NB4 (cell line): ENCODE measurements at regions not wholly inside any gene's neighbourhood (a gene's known extent, or its start where the extent isn't known, plus 50 kb on each side); places are given as distances from the start of the nearest gene placed in this dataset.
A peak's percentile ranks its signal among the peaks of the same experiment; 100 is the strongest.

ENCODE experiments used
- DNase-seq: peaks from one replicate; pipeline ENCODE4 v3.0.0; 2010; ENCODE audit warnings: low read depth
- H3K4me3 ChIP-seq: one replicate; pipeline ENCODE4 v1.5.1; 2011; ENCODE audit warnings: mild to moderate bottlenecking, low read depth, low read length, moderate library complexity
- CTCF ChIP-seq: IDR thresholded peaks from one replicate; pipeline ENCODE4 v1.5.1; 2012; ENCODE audit warnings: low read depth, low read length
- MAX ChIP-seq: IDR thresholded peaks from 2 replicates; pipeline ENCODE4 v1.6.1; 2011; ENCODE audit warnings: low read depth, low read length
- MYC ChIP-seq: IDR thresholded peaks from 2 replicates; pipeline ENCODE4 v1.6.1; 2011; ENCODE audit warnings: low read depth, low read length
- POLR2A ChIP-seq: IDR thresholded peaks from 2 replicates; pipeline ENCODE4 v1.6.1; 2011; ENCODE audit warnings: mild to moderate bottlenecking; ENCODE audit not compliant: insufficient read length; ENCODE audit errors: extremely low read depth

DNA sequence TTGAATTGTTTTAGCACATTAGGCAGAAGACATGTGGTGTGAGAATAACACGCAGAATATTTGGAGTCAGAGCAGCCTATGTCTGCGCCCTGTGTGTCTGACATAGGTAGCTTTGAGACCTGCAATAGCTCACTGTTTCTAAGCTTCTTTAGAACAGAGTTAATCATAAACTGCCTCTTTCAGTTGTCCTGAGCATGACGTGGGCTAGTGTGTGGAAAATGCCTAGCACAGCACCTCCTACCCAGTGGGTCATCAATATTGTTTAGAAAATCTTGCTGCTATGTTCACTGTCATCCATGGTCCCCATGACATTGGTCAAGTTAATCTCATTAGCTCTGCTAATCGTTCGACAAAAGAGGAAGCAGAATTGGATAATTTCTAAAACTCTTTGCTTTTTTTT lies 357.4 kb upstream of the SGCD start:
- TF ChIP-seq MYC (no peak), MAX (no peak), POLR2A (no peak), CTCF (no peak)
- no peak for DNase-seq
- no peak overlapping the region for H3K4me3 ChIP-seq

- no peak for TF ChIP-seq CTCF
- TF ChIP-seq POLR2A, result no peak
- TF ChIP-seq MAX, result no peak
- DNase-seq, result no peak
These were observed 352.6 kb upstream of the SGCD start for GRCh38 chr5:155974369-155974768.

GRCh38 chr5:155978850-155979249 lies 348.1 kb upstream of the SGCD start:
- TF ChIP-seq CTCF (no peak), MAX (no peak), POLR2A (no peak), MYC (no peak)
- peak; percentile 1 for DNase-seq

More at GRCh38 chr5:155974369-155974768, 352.6 kb upstream of the SGCD start:
- no peak overlapping the region for H3K4me3 ChIP-seq

GRCh38 chr5:155982354-155982753 lies 344.6 kb upstream of the SGCD start:
- no peak overlapping the region for H3K4me3 ChIP-seq
- TF ChIP-seq MYC, result no peak
- no peak for TF ChIP-seq MAX
- no peak for TF ChIP-seq POLR2A
- no peak for TF ChIP-seq CTCF
- DNase-seq, result no peak

More at GRCh38 chr5:155978850-155979249, 348.1 kb upstream of the SGCD start:
- no peak overlapping the region for H3K4me3 ChIP-seq

DNA sequence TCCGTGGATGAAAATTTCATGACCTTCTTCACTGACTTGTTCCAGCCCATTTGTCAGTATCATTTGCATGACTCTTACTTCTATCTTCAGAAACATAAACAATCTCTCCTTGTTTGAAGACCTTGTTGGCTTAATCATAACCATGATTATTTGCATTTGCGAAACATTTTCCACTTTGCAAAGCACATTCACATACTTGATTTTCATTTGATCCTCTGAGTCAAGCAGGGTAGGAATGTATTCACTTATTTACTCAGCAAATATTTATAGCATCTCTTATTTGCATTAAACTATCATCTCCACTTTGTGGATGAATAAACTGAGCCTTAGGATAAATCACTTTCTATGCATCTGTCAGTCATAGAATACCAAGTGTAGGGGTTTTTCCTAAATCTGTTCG lies 343.0 kb upstream of the SGCD start:
- no peak for DNase-seq
- no peak overlapping the region for H3K4me3 ChIP-seq
- TF ChIP-seq CTCF (no peak), MYC (no peak), MAX (no peak), POLR2A (no peak)

GRCh38 chr5:155987265-155987810 lies 339.6 kb upstream of the SGCD start:
- H3K4me3 ChIP-seq, result no peak overlapping the region
- no peak for TF ChIP-seq MAX
- TF ChIP-seq POLR2A, result no peak
- TF ChIP-seq MYC, result no peak
- no peak for TF ChIP-seq CTCF
- no peak for DNase-seq
